ENCODE measurements at regions not wholly inside any gene's neighbourhood (a gene's known extent, or its start where the extent isn't known, plus 50 kb on each side); places are given as distances from the start of the nearest gene placed in this dataset.

- BruUV-seq (replicated peaks), result no TSS peak
- in situ Hi-C loops (cut with MboI), result no loop called here
Observed at GRCh38 chr2:52895726-52896340, 871.8 kb upstream of the CHAC2 start.

More at GRCh38 chr2:52895726-52896340, 871.8 kb upstream of the CHAC2 start:
- RAD21 ChIA-PET (ENCODE audit: unreplicated experiment), result no interaction called here
- ATAC-seq (no peak), DNase-seq (ENCODE audit: low read depth, low spot score) (no peak), FAIRE-seq (no peak)
- Histone ChIP-seq H3K4me1 (ENCODE audit: control insufficient read depth, insufficient read depth, low read length) (no peaks in the 10 kb centered on the region), H4K20me1 (ENCODE audit: control insufficient read depth, insufficient read depth) (no peaks in the 10 kb centered on the region), H3K79me2 (ENCODE audit: control insufficient read depth, insufficient read depth, low read length) (no peaks in the 10 kb centered on the region), H3K27me3 (replicated peaks in 1 of 2; ENCODE audit: control insufficient read depth in 2 of 2, insufficient read depth in 2 of 2, low read length in 1 of 2) (no peaks in the 10 kb centered on the region), H3K9ac (ENCODE audit: control insufficient read depth, insufficient read depth, low read length) (no peak overlapping the region), H3K36me3 (ENCODE audit: control insufficient read depth in 2 of 2, insufficient read depth in 2 of 2, low read length in 1 of 2) (no peaks in the 10 kb centered on the region), H3K4me2 (ENCODE audit: control insufficient read depth, insufficient read depth) (no peak overlapping the region), H3K9me3 (replicated peaks; ENCODE audit: control insufficient read depth, insufficient read depth, low read length) (no peaks in the 10 kb centered on the region), H3K27ac (ENCODE audit: control insufficient read depth, insufficient read depth) (no peak overlapping the region), H3K4me3 (no peak overlapping the region), H2AFZ (ENCODE audit: control insufficient read depth, low read depth, low read length) (no peak overlapping the region)
- POLR2A ChIA-PET, result no interaction called here
- under 1% methylated on average over 4 of the region's 4 CpGs for WGBS (ENCODE audit: insufficient coverage, insufficient replicate concordance, low lambda C conversion rate, missing lambda C conversion rate)
- CTCF ChIA-PET, result no interaction called here
- SMC1A ChIA-PET (ENCODE audit: uncharacterized antibody, unreplicated experiment), result no interaction called here
- TF ChIP-seq SIN3A (IDR thresholded peaks at IDR 0.05; ENCODE audit: low read depth, low read length) (no peak), NR2C1 (IDR thresholded peaks at IDR 0.05) (no peak), ZNF274 (IDR thresholded peaks at IDR 0.05; ENCODE audit: insufficient read depth, insufficient read length) (no peak), SIX5 (IDR thresholded peaks at IDR 0.05; ENCODE audit: low read depth, low read length, severe bottlenecking) (no peak), SPI1 (IDR thresholded peaks at IDR 0.05; ENCODE audit: borderline replicate concordance, insufficient read depth, low read depth, low read length) (no peak), ZNF622 (IDR thresholded peaks at IDR 0.05) (no peak)
- TF ChIP-seq, protein P1, sequence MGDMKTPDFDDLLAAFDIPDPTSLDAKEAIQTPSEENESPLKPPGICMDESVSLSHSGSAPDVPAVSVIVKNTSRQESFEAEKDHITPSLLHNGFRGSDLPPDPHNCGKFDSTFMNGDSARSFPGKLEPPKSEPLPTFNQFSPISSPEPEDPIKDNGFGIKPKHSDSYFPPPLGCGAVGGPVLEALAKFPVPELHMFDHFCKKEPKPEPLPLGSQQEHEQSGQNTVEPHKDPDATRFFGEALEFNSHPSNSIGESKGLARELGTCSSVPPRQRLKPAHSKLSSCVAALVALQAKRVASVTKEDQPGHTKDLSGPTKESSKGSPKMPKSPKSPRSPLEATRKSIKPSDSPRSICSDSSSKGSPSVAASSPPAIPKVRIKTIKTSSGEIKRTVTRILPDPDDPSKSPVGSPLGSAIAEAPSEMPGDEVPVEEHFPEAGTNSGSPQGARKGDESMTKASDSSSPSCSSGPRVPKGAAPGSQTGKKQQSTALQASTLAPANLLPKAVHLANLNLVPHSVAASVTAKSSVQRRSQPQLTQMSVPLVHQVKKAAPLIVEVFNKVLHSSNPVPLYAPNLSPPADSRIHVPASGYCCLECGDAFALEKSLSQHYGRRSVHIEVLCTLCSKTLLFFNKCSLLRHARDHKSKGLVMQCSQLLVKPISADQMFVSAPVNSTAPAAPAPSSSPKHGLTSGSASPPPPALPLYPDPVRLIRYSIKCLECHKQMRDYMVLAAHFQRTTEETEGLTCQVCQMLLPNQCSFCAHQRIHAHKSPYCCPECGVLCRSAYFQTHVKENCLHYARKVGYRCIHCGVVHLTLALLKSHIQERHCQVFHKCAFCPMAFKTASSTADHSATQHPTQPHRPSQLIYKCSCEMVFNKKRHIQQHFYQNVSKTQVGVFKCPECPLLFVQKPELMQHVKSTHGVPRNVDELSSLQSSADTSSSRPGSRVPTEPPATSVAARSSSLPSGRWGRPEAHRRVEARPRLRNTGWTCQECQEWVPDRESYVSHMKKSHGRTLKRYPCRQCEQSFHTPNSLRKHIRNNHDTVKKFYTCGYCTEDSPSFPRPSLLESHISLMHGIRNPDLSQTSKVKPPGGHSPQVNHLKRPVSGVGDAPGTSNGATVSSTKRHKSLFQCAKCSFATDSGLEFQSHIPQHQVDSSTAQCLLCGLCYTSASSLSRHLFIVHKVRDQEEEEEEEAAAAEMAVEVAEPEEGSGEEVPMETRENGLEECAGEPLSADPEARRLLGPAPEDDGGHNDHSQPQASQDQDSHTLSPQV (IDR thresholded peaks at IDR 0.05), result no peak
- TF ChIP-seq, protein P2, sequence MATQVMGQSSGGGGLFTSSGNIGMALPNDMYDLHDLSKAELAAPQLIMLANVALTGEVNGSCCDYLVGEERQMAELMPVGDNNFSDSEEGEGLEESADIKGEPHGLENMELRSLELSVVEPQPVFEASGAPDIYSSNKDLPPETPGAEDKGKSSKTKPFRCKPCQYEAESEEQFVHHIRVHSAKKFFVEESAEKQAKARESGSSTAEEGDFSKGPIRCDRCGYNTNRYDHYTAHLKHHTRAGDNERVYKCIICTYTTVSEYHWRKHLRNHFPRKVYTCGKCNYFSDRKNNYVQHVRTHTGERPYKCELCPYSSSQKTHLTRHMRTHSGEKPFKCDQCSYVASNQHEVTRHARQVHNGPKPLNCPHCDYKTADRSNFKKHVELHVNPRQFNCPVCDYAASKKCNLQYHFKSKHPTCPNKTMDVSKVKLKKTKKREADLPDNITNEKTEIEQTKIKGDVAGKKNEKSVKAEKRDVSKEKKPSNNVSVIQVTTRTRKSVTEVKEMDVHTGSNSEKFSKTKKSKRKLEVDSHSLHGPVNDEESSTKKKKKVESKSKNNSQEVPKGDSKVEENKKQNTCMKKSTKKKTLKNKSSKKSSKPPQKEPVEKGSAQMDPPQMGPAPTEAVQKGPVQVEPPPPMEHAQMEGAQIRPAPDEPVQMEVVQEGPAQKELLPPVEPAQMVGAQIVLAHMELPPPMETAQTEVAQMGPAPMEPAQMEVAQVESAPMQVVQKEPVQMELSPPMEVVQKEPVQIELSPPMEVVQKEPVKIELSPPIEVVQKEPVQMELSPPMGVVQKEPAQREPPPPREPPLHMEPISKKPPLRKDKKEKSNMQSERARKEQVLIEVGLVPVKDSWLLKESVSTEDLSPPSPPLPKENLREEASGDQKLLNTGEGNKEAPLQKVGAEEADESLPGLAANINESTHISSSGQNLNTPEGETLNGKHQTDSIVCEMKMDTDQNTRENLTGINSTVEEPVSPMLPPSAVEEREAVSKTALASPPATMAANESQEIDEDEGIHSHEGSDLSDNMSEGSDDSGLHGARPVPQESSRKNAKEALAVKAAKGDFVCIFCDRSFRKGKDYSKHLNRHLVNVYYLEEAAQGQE (IDR thresholded peaks at IDR 0.05; ENCODE audit: low read depth, low read length), result no peak
- intact Hi-C loops (cut with micrococcal nuclease; ENCODE audit: unreplicated experiment), result no loop called here
